GM20000 (cell line): ENCODE measurements at regions not wholly inside any gene's neighbourhood (a gene's known extent, or its start where the extent isn't known, plus 50 kb on each side); places are given as distances from the start of the nearest gene placed in this dataset.

Experiments
- DNase-seq: peaks from one replicate; pipeline ENCODE4 v3.0.0; 2012; ENCODE audit warnings: low spot score
- TF ChIP-seq, protein P1 (sequence below): IDR thresholded peaks from 2 replicates; pipeline ENCODE4 v1.5.1; 2012; ENCODE audit warnings: mild to moderate bottlenecking, control low read depth; ENCODE audit errors: extremely low read depth, missing control alignments

DNA sequence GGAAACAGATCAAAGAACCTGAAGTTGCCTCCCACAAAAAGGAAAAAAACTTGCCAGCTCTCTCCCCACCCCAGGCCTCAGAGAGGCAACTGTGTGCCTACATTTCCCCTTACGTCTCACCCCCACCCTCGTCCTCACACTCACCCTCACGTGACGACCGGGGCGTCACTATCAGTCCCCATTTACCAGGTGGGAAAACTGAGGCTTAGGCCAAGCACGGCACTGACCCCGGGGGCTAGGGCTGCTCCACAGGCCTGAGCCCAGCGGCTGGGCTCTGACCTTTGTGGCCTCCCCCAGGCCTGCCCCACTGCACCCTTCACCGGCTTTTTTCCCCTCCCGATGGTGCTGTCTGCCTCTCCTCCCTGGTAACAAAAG lies 51.5 kb upstream of the RUNX3 start:
- TF ChIP-seq, protein P1, sequence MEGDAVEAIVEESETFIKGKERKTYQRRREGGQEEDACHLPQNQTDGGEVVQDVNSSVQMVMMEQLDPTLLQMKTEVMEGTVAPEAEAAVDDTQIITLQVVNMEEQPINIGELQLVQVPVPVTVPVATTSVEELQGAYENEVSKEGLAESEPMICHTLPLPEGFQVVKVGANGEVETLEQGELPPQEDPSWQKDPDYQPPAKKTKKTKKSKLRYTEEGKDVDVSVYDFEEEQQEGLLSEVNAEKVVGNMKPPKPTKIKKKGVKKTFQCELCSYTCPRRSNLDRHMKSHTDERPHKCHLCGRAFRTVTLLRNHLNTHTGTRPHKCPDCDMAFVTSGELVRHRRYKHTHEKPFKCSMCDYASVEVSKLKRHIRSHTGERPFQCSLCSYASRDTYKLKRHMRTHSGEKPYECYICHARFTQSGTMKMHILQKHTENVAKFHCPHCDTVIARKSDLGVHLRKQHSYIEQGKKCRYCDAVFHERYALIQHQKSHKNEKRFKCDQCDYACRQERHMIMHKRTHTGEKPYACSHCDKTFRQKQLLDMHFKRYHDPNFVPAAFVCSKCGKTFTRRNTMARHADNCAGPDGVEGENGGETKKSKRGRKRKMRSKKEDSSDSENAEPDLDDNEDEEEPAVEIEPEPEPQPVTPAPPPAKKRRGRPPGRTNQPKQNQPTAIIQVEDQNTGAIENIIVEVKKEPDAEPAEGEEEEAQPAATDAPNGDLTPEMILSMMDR, result no peak
- DNase-seq, result no peak

DNA sequence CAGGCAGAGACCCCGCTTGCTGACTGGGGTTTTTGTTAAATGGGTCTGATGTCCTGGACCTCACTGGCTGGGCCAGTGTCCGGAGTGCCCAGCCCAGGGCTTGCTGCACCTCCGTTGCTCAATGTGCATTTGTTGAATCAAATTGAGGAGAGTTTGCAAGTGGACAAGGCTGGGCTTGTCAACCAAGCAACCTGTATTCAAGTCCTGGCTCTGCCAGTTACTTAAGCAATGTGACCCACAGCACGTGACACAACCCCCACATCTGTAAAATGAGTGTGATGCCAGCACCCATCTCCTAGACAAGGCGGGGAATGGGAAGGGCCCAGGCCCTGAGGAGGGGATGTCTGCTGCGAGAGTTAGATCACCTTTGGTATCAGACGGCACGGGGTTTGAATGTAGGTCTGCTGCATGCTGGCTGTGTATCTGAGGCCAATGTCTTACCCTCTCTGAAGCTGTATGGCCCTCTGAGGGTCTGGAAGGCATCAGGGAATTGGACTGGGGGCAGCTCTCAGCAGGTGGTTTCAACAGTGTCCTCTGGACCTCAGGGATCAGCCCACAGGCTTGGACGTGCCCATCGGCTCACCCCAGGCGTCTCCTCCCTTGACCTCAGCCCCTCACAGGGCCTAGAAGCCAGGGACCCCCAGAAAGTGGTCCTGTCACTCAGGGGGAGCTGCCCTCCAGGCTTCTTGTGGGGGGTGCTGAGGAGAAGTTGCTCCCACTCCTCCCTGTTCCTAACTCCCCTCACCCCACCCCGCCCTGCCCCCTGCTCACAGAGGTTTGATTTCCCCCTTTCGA lies 51.0 kb upstream of the RUNX3 start:
- TF ChIP-seq, protein P1, result no peak
- no peak for DNase-seq
